ENCODE measurements at regions not wholly inside any gene's neighbourhood (a gene's known extent, or its start where the extent isn't known, plus 50 kb on each side); places are given as distances from the start of the nearest gene placed in this dataset.

DNA sequence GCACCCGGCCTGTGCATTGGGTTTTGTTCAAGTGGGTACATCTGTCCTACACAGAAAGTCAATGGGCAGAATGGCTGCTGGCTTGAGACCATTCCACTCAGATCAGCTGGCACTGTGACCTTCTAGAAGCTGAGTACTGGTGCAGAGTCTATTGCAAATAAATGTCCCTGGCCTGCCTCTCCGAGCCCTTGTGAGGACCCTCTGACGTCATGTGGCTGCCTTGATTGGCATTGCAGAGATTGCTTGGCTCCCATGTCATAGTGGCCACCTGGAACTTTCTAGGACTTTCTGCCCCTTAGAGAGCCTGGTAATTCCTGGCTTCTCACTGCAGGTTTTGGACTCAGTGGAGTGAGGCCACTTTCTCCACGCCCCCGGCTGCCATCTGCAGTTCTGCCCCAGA is 211.3 kb downstream of the ENGASE start:
- no peak for TF ChIP-seq POLR2A (IDR thresholded peaks at IDR 0.05)
- TF ChIP-seq, protein P1, sequence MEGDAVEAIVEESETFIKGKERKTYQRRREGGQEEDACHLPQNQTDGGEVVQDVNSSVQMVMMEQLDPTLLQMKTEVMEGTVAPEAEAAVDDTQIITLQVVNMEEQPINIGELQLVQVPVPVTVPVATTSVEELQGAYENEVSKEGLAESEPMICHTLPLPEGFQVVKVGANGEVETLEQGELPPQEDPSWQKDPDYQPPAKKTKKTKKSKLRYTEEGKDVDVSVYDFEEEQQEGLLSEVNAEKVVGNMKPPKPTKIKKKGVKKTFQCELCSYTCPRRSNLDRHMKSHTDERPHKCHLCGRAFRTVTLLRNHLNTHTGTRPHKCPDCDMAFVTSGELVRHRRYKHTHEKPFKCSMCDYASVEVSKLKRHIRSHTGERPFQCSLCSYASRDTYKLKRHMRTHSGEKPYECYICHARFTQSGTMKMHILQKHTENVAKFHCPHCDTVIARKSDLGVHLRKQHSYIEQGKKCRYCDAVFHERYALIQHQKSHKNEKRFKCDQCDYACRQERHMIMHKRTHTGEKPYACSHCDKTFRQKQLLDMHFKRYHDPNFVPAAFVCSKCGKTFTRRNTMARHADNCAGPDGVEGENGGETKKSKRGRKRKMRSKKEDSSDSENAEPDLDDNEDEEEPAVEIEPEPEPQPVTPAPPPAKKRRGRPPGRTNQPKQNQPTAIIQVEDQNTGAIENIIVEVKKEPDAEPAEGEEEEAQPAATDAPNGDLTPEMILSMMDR (IDR thresholded peaks at IDR 0.05): no peak
- Histone ChIP-seq H3K27ac (no peak overlapping the region), H3K36me3 (replicated peaks in 1 of 2; ENCODE audit: insufficient read depth in 1 of 2, low read depth in 2 of 2) (no peaks in the 10 kb centered on the region), H3K4me3 (no peak overlapping the region), H3K9me3 (no peaks in the 10 kb centered on the region), H3K27me3 (no peaks in the 10 kb centered on the region), H3K4me1 (no peaks in the 10 kb centered on the region)
- intact Hi-C loops (cut with DNase I): no loop called here
- DNase-seq (no peak), ATAC-seq (no peak)
- 35 to 75% methylated on average over 2 to 5 of the region's 5 CpGs for WGBS, 2 donors

DNA sequence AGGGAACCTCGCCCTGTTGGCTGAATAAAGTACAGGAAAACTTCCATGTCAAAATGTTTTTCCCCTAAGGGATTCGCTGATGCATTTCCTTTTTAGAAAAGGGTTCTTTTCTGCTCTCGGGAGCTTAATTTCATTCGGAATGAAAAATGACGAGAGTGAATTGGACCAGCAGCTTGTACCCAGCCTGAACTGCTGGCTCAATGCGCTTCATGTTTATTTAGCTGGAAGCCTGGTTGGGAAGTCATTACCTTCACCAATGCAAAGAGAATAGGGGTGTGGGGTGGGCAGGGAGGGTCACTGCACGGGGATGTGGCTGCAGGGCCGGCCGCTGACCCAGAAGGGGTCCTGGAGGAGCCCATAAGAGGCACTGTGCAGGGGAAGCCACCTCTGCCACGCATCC is 207.7 kb downstream of the ENGASE start:
- Histone ChIP-seq H3K4me1 (no peaks in the 10 kb centered on the region), H3K36me3 (replicated peaks in 1 of 2; ENCODE audit: insufficient read depth in 1 of 2, low read depth in 2 of 2) (no peaks in the 10 kb centered on the region), H3K27ac (no peak overlapping the region), H3K9me3 (no peaks in the 10 kb centered on the region), H3K4me3 (no peak overlapping the region), H3K27me3 (no peaks in the 10 kb centered on the region)
- no peak for TF ChIP-seq POLR2A (IDR thresholded peaks at IDR 0.05)
- TF ChIP-seq, protein P1 (IDR thresholded peaks at IDR 0.05): no peak
- WGBS, 2 donors: 36 to 47% methylated on average over 9 to 10 of the region's 10 CpGs
- ATAC-seq (no peak), DNase-seq (no peak)
- intact Hi-C loops (cut with DNase I): no loop called here

DNA sequence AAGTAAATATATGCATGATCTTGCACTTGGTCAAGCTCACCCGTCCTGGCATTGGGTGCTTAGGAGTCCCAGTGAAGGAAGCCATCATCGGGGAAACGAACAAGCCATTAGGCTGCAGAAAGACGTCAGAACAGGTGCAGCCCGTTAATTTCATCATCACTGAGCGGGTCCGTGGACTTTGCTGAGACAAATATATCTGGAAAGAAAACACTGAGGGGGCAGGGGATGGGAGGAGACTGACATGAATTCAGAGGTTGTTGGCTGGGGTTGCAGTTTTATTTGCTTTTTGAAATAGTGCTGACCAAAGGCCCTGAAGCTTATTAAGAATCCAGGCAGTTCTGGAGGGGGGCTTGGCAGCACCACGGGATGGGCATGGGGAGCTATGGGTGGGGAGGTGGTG is 207.2 kb downstream of the ENGASE start:
- ATAC-seq: no peak
- H3K9me3 ChIP-seq: no peaks in the 10 kb centered on the region
- no peaks in the 10 kb centered on the region for H3K4me1 ChIP-seq
- no peak for TF ChIP-seq POLR2A (IDR thresholded peaks at IDR 0.05)
- TF ChIP-seq, protein P1 (IDR thresholded peaks at IDR 0.05): no peak
- H3K27me3 ChIP-seq: no peaks in the 10 kb centered on the region
- no peaks in the 10 kb centered on the region for H3K36me3 ChIP-seq (replicated peaks in 1 of 2; ENCODE audit: insufficient read depth in 1 of 2, low read depth in 2 of 2)
- intact Hi-C loops (cut with DNase I): no loop called here
- H3K4me3 ChIP-seq: no peak overlapping the region
- no peak overlapping the region for H3K27ac ChIP-seq
- 15 to 17% methylated on average over 8 of the region's 8 CpGs for WGBS, 2 donors
- no peak for DNase-seq

DNA sequence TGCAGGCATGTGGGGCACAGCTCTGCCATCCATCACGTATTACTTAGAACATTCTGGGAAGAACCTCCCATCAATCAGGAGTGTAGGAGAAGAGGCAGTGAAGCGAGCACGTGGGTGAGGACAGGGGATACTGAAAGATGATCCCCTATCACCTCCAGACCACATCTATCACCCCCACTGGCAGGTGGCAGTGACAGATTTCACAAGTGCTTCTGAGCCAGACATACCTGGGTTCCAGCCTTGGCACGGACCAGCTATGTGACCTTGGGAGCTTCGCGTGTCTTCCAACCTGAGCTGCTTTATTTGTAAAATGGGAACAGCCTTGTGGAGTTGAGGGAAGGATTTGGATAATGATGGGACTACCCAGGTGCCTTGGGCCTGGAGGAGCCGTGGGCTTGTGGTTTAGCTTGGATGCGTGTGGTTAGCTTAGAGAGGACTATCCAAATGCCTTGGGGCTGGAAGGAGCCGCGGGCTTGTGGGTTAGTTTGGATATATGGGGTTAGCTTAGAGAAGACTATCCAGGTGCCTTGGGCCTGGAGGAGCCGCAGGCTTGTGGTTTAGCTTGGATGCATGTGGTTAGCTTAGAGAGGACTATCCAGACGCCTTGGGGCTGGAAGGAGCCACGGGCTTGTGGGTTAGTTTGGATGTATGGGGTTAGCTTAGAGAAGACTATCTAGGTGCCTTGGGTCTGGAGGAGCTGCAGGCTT is 206.4 kb downstream of the ENGASE start:
- intact Hi-C loops (cut with DNase I): no loop called here
- no peaks in the 10 kb centered on the region for H3K36me3 ChIP-seq (replicated peaks in 1 of 2; ENCODE audit: insufficient read depth in 1 of 2, low read depth in 2 of 2)

More for the DNA sequence above, 206.4 kb downstream of the ENGASE start:
- ATAC-seq (no peak), DNase-seq (no peak)
- Histone ChIP-seq H3K4me3 (no peak overlapping the region), H3K27me3 (no peaks in the 10 kb centered on the region), H3K4me1 (peaks cover 5% of the 10 kb centered on the region), H3K9me3 (no peaks in the 10 kb centered on the region), H3K27ac (no peak overlapping the region)
- 47% methylated on average over 13 of the region's 13 CpGs for WGBS, 2 donors
- TF ChIP-seq, protein P1 (IDR thresholded peaks at IDR 0.05): no peak
- no peak for TF ChIP-seq POLR2A (IDR thresholded peaks at IDR 0.05)

All from body of pancreas (tissue), 4 donors.